ENCODE measurements at regions not wholly inside any gene's neighbourhood (a gene's known extent, or its start where the extent isn't known, plus 50 kb on each side); places are given as distances from the start of the nearest gene placed in this dataset.

GRCh38 chr6:105757512-105758200, 328.5 kb upstream of the PRDM1 start:
- no peak for DNase-seq

DNA sequence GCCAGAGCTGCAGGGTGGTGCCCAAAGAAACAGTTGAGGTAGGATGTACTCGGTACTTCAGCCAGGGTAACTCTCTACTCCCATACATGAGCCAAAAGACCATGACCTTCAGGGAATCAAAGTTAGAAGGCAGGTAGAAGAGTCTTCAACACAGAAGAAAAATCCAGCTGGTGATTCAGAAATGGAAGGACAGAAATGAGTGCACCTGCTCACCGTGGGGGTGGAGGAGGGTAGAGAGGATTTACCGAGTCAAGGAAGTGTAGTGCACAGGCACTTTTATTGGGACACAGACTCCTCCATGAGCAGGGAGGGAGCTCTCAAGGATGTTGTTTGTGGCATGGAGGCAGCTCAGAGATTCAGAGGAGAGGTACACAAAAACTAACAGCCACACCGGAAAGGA, 330.3 kb upstream of the PRDM1 start:
- no peak for DNase-seq

DNA sequence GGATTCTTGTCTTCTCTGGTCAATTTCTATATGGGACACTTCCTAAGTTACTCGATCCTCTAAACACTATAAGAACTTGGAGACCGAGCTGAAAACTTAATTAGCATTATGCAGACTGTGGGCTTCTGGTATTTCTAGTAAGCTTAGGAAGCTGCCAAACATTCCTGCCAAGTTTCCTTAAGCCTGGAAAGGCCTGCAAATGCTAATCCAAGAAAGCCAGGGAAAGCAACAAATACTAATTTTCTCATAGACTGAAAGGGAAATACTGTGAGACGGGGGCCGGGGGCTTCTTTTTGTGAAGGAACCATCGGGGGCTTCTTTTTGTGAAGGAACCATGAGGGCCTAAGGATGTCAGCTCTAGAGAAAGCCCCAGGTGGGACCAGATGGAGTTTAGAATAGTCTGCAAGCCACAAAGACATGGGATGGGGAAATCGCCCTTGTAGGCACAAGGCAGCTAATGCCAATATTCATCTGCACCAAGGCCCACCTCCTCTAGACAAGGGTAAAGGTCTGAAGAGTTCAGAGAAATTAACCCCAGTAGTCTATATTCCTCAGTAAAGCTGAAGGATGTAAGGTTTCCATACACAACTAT, 332.4 kb upstream of the PRDM1 start:
- no peak for DNase-seq

DNA sequence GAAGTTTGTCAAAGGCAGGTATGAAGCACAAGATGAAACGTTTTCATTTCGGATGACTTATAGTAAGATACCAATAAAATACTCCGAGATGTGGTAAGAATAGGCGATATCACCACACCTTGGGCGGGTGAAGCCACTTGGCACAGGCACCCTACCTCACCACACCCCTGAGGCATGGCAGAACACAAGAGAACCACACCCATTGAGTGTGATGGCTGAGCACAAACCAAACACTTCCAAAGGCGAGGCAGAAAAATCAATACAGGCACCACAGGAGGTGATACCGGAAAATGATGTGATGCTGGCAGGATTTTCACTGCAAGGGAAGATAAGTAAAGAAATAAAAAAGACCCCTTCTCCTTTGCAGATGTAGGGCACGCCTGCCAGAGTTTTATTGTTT, 332.9 kb upstream of the PRDM1 start:
- no peak for DNase-seq

DNA sequence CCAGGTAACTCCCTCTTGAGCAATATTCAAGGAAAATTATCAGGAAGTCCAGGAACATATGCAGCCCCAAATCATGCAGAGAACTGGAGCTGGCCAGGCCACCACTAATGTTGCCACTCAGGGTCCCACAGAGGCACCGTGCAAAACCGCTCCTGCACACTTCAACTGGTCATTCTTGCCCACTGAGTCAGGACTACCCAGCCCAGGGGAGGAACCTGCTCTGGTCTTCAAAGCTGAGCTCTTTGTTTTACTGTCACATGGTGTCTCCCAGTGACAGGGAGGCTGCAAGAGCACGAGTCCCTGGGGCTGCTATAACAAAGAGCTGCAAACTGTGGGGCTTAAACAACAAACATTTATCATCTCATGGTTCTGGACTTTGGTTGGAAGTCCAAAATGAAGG, 336.0 kb upstream of the PRDM1 start:
- DNase-seq = no peak

DNA sequence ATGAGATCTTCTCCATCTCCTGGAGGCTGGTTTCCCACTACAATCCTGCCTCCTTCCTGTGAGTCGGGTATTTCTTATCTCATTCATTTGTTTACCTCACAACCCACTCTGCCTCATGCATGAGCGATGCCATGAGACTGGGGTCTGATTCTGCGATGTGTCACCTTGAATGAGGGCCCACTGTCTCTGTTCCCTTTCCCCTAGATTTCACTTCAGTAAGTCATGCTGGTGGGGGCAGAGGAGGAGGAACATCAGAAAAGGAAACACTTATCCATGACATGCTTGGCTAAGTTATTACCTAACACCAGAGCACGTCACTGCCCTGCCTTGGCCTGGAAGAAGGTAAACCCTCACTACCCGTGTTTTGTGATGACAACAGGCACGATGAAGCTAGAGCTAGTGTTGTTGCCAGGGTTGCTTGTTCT, 337.4 kb upstream of the PRDM1 start:
- DNase-seq = no peak

DNA sequence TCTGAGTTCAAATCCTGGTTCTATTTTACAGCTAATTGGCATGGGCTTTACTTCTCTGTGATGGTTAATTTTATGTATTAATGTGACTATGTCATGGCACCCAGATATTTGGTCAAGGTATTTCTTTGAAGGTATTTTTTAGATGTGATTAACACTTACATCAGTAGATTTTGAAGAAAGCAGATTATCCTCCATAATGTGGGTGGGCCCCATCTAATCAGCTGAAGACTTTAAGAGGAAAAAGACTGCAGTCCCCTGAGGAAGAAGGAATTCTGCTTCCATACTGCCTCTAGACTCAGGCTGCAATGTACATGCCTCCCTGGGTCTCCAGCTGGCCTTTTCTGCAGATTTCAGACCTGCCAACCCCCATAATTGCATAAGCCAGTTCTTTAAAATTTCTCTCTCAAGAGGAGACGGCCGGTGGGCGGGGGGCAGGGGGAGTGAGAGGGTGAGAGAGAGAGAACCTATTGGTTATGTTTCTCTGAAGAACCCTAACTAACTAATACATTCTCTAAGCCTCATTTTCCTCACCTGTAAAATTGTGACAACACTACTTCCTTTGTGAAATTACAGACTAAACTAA, 338.2 kb upstream of the PRDM1 start:
- DNase-seq = no peak

DNA sequence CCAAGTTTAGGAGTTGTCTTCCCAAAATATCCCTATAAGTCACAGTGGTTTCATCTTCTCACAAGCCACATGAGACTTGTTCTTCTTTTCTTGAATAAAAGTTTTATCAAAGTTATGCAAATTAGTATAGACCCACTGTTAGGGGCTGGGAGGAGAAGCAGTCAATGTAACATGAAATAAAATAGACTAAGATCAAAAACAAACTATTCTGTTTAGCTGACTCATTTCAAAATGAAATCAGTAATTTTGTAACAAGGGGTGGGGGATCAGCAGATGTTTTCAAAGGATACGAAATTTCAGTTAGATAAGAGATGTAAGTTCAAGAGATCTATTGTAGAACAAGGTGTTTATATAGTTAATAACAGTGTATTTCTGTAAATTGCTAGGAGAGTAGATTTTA, 339.6 kb upstream of the PRDM1 start:
- no peak for DNase-seq

DNA sequence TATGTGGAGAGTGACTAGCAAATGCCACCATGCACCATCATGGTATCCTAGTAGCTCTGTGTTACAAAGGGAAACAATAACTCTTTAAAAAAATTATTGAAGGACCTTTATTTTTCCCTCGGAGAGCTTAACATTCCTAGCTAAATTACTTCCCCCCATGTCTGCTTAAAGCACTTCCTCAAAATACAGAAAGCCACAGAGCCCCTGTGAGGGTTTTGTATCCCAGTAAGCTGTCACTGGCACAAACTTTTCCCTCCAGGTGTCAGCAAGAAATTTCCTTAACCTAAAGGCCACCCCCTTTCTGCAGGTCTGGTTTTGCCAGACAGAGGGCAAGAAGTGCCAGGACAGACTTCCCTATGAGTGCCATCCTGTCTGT, 340.0 kb upstream of the PRDM1 start:
- peak; percentile 4 for DNase-seq

GRCh38 chr6:105745464-105746129, 340.5 kb upstream of the PRDM1 start:
- no peak for DNase-seq

DNA sequence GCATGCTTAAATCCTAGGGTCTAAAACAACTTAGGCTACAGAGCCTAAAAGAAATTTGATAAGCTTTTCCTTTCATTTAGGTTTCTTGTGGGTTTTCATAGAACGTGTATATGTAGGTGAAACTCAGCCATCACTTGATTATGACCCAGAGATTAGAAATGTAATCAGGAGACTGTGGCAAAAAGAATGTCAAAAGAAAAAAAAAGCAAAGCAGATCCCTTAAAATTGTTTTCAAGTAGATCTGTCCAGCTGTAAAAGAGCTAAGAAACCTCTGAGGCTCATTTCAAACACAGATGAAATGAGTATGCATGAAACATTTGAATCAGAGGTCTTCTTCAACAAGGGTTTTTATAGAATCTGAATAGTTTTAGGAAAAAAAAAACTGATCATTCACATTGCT, 341.3 kb upstream of the PRDM1 start:
- DNase-seq = no peak

- no peak for DNase-seq
Measured at GRCh38 chr6:105740946-105741645, 338.2 kb upstream of the PREP start.

- DNase-seq = no peak
Measured at GRCh38 chr6:105739764-105740163, 336.9 kb upstream of the PREP start.

- DNase-seq = no peak
Measured at GRCh38 chr6:105733556-105734162, 330.8 kb upstream of the PREP start.

DNA sequence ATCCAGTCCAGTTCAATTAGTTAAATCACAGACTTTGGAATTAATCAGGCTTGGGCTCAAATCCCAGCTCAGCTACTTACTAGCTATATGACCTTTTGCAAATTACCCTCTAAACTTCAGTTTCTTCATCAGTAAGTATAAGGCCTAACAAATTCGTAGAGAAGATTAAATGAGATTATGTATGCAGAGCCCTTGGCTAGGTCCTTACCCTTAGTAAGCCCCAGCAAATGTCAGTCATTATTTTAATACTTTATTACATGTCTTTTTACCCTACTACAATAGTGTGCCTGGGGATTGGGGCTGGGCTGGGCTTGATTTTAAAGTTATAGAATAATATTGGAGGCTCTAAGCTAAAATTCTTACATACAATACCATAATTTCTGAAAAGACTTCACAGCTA, 326.1 kb upstream of the PREP start:
- DNase-seq = no peak

DNA sequence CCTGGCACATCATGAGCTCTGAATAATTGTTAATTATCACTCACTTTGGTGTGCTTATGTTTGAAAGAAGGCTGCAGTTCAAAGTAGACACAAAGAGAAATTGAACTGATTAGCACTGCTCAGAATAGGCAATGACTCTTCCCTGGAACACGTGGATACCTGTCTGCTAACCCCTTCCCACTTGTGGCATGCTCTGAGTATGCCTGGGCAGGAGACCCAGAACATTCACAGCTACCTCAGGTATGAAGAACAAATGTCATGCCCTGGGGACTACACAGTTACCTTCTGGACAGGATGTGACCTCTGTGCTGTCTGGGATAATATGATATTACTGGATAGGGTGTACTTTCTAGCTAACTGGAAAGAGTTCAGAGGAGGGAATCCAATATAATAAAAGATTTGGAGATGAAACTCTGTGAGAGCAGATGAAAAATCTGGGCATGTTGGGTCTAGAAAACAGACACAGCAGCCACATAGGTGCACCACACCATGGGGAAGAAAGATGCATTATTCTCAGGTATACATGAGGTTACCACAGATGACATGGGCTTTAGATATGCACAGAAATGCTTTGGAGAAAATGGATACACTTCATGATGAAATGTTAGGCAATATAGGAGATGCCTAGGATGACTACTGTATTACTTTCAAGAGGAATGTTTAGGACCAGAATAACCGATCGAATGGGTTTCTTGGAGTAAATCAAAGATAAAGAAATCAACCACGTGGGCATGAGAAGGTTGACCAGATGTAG, 324.2 kb upstream of the PREP start:
- DNase-seq = no peak

DNA sequence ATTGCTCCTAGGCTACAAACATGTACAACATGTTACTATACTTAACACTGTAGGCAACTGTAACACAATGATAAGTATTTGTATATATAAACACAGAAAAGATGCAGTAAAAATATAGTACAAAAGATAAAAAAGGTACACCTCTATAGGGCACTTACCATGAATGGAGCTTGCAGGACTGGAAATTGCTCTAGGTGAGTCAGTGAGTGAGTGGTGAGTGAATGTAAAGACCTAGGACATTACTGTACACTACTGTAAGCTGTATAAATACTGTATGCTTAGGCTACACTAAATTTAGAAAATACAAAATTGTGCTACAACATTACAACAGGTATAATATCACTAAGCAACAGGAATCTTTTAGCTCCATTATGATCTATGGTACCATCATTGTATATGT, 312.0 kb upstream of the PREP start:
- DNase-seq = no peak

- DNase-seq = no peak
Measured at GRCh38 chr6:105713474-105714118, 310.7 kb upstream of the PREP start.

- no peak for DNase-seq
Measured at GRCh38 chr6:105711216-105711615, 308.3 kb upstream of the PREP start.

DNA sequence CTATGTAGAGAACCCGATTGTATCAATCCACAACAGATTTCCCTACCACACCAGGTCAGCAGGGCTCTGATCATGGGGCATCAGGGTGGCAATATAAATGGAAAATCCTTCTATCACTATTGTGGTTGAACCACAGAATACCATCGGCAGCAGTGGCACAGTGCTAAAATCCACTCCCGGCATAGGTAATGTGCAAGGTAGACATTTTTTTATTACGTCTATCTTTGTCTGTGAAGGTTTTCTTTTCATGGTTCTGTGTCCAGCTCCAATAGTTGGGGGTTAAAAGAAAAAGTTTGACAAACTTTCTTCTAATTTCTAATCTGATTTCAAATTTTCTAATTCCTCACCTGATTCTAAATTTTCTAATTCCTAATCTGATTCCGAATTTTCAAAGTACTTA, 302.7 kb upstream of the PREP start:
- no peak for DNase-seq

DNA sequence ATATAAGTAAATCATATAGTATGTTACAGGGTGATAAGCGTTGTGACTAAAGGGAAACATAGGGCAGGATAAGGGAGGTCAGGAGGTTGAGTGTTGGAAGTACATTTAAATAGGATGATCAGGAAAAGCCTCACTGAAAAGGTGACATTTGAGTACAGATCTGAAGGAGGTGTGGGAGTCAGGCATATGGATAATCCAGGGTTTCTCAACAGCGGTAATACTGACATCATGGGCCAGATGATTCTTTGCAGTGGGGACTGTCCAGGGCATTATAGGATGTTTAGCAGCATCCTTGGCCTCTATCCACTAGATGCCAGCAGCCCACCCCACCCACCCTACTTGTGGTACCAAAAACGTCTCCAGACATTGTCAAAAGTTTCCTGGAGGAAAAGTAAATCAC, 292.6 kb upstream of the PREP start:
- DNase-seq = no peak

All from GDM1 (cell line).